G401.6 (cell line): ENCODE measurements at regions not wholly inside any gene's neighbourhood (a gene's known extent, or its start where the extent isn't known, plus 50 kb on each side); places are given as distances from the start of the nearest gene placed in this dataset.

Experiments
- FAIRE-seq: peaks from 2 replicates; lab custom pipeline; 2012; peaks lifted over from hg19 to GRCh38; lab: Jason Lieb, UNC

DNA sequence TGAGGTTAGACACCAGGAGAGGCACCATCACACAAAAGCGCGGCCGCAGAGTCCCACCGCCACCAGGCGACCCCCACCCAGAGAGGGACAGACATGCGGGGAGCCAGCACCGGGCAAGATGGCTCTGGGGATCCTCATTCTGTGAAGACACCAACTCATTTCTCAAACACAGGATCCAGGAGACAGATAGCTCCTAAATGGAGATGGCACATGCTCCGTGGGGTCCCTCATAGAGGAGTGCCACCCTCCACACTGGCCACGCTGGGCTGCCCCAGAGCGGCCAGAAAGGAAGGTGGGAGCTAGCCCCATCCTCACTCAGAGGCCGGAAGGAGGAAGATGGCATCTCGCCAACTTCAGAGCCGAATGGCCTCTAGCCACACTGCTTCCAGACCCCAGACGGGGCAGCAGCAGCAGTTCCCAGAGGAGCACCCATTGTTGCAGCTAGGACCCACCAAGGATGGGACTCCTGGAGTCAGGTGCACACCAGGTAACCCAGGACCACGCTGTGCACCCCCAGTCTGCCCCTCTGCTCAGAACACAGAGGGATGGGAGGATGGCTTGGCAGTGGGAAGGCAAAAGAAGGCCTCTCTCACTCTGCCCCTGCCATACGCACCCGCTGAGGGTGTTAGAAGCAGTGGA lies 78.6 kb downstream of the ZIC5 start:
- FAIRE-seq, result no peak

GRCh38 chr13:99892196-99892613 lies 79.4 kb downstream of the ZIC5 start:
- no peak for FAIRE-seq

GRCh38 chr13:99886706-99887105 lies 84.9 kb downstream of the ZIC5 start:
- no peak for FAIRE-seq

GRCh38 chr13:99884913-99885312 lies 86.7 kb downstream of the ZIC5 start:
- no peak for FAIRE-seq

- FAIRE-seq, result no peak
Measured at GRCh38 chr13:99883805-99884204, 87.8 kb downstream of the ZIC5 start.

DNA sequence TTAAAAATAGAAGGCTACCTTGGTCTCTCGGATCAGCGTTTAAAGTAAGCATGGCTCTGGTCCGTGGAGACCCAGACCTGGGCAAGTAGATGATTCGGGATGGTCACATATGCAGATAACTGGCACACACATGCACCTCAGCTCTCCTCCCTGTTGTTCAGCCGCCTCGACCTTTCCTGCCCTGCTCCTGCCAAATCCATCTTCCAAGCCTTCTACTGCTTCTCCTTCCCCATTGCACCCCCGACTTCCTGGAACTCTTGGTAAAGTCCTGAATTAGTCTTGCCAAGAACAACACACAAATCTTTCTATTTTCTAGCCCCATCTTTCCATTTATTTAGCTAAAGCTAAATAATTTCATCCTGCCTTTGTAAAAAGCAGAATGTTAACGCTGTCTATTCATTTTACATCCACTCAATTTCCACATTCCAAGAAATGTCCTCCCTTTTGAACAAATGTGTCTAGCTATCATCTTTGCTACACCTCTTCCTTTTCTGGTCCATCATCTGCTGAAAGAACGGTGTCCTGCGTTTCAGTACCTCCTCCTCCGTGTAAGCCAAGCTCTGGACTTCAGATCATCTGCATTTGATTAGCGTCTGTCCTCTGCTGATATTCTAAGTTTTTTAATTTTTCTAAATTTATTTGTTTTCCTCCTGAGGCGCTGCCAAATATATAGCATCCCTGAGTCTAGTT lies 92.5 kb downstream of the ZIC5 start:
- no peak for FAIRE-seq

- no peak for FAIRE-seq
Measured at GRCh38 chr13:99876651-99877050, 94.9 kb downstream of the ZIC5 start.

DNA sequence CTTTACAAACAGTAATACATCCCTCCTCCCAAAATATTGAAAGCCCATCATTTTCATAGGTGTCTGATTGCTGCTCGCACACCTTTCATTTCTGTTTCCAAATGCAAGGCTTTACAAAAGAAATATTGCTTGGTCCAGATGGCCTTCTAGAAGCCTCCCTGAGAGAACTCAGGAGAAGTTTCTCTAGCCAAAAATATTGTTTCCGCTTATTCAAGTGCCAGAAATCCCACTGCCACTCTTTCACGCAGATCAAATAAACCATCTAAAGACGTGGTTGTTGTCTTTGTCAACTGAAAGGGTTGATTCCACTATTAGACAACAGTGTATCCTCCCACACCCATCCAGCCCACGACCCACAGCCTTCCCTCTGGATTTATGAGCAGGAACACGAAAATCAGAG lies 96.2 kb downstream of the ZIC5 start:
- no peak for FAIRE-seq

- FAIRE-seq, result no peak
Measured at GRCh38 chr13:99873832-99874430, 97.6 kb downstream of the ZIC5 start.

- no peak for FAIRE-seq
Measured at GRCh38 chr13:99873141-99873540, 98.4 kb downstream of the ZIC5 start.

GRCh38 chr13:99871249-99871898 lies 100.2 kb downstream of the ZIC5 start:
- peak; percentile 98 for FAIRE-seq

GRCh38 chr13:99870541-99870940 lies 101.0 kb downstream of the ZIC5 start:
- no peak for FAIRE-seq

DNA sequence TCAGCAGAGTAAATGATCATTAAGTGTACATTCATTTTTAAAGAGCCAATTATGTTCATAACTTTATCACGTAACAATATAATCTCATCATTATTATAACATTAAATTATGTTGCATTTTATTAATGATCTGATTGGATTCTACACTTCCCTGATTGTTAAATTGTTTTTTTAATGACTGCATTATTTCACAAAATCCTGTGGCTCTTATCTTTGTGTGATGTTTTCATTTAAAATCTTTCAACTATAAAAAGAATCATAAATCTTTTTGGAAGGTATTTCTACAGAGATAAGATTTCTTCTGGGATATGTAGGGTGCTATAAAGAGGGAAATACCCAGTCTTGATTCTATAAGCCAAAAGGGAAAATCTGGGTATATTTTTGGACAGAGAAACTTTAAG lies 101.7 kb downstream of the ZIC5 start:
- no peak for FAIRE-seq

DNA sequence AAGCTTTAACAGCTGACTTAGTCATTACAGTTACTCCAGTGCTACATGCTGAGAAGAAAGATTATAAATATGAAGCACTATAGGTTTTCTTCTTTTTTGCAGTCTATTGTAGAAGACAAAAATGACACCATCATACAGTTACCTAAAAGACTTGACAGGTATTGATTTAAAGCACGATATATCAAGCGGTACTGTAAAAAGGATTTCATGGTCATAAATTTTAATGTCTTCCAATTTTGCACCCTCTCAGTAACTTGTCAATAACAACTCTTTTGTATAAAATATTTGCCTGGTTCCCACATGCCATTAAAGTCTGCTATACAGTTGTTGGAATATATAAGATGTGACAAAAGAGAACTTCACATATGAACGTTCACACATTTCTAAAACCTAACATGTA lies 102.8 kb downstream of the ZIC5 start:
- FAIRE-seq, result no peak

DNA sequence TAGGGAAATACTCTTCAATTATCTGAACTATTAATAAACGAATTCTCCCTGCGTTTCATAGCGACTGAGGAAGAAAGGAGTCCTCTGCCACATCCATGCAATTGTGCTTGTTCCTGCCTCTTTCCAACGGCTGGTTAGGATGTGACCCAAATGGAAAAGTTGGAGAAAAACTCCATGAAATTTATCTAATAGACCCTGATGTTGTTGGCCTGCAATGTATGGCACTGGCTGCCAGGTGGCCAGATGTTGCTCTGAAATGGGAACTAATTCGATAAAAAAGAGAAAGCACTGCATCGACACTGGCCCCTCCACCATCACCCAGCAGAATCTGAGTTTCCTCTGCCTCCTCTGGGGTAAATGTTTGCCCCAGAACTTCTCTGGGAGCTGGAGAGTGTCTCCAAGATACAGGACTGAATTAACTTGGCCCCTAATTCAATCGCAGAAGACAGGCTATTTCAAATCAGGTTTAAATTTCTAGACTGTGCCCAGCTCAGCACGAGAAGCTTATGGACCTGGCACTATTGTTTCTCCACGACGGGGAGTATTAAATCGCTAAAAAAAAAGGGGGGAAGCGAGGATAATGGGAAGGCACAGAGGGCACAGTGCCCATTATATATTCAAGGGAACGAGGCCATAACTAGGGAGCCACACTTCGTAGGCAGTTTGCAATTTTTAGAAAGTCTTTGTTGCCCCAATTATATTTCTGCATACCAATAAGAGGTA lies 103.9 kb downstream of the ZIC5 start:
- FAIRE-seq, result no peak

DNA sequence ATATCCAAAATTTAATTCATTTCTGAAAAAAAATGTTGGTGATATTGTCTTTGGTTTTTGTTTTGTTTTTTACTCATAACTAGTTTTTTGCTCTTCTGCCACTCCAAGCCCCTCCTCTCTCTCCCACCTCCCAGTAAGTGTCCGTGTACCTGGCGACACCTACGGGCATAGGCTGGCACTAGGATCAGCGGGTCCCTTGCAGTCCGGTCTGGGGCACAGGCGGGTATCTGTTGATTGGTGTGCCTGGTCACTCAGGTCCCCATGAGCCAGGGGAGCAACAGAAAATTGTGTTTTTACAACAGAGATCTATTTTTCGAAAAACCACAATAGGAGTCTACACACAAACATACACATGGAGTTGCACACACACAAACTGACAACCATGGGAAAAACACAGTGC lies 104.8 kb downstream of the ZIC5 start:
- FAIRE-seq, result no peak

DNA sequence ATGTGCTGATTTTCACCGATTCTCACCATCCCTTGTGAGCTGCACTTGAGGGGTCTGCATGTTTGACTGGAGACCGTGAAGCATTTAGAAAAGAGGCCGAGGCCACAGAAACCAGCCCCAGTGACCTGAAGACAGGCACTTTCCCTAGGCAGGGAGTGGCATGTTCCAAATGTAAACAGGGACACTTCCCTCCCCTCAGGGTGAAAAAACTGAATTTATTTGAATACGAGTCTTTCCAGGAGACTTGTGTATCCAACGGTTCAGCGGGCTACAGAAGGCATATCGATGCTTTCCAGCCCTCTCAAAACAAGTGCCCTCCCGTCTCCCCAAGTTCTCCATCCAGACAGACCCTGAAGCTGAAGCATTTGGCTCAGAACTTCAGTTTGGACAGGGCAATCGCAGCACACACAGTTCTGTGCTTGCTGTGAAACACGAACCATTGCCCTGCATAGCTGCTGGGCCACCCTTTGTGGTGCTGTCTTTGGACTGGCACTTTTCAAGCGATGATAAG lies 106.1 kb downstream of the ZIC5 start:
- FAIRE-seq, result peak; percentile 91

DNA sequence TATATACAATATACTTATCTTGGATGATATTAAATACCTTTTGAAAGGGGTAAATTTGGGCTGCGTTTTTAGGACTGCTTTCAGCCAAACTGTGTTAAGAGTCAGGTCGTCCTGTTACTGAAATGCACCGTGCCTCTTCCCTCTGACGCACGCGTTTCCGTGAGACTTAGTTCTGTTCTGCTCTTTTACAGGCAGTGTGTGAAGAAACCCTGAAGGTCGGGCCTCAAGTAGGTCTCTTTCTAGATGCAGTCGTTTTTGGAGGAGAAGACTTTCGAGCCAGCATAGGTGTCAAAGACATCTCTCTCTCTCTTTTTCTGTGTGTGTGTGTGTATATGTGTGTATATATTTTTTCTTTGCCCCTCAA lies 107.0 kb downstream of the ZIC5 start:
- no peak for FAIRE-seq

DNA sequence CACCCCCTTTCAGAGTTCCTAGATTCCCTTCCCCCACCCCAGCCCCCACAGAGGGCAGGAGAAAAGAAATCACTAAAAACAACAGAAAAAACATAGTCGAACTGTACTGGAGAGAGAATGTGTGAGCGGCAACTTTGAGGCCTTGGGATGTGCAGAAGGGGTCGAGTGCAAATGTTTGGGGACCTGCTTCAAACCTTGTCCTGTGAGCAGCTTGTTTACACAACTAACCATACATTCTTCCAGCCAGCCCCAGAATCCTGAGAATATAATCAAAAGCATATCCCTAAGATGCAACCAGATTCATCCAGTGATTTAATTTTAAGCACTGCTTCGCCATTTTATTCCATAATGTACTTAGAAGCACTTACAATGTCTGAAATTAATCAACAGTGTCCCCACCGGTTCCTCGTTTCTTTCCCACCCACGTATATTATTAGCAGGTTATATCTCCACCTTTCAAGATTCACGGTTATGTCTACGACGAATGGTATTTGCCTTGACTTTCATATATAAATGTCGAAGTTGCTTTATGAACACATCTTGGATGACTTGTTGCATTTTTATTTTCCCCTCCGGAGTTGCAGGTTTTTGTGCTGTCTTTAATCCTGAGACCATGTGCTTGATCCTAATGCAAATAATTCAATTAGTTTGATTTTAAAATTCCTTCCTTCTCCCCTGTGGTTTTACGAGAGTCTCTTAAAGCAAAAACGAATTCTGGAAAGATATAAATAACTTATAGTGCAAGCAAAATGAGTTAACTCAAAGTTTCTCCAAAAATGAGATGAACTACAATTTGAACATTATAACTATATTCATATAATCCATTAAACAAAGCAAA lies 107.6 kb downstream of the ZIC5 start:
- FAIRE-seq, result no peak

GRCh38 chr13:99862244-99862643 lies 109.3 kb downstream of the ZIC5 start:
- FAIRE-seq, result no peak

DNA sequence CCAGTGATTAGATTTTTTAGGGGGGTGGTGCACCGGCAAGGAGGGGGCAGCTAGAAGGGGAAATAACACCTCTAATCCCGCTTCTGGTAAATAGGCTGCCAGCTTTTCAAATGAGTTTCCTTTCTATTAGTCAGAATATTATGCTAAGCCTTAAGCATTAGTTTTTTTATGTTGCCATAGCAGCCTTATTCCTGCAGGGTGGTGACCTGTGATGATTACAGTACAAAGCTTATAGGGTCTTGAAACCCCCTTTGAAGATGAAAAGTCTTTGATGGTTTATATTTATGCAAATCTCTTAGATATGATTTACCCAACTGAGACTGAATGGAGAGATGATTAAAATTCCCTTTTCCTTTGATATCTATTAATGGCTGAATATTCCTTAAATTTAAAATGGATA lies 109.8 kb downstream of the ZIC5 start:
- peak; percentile 99 for FAIRE-seq

DNA sequence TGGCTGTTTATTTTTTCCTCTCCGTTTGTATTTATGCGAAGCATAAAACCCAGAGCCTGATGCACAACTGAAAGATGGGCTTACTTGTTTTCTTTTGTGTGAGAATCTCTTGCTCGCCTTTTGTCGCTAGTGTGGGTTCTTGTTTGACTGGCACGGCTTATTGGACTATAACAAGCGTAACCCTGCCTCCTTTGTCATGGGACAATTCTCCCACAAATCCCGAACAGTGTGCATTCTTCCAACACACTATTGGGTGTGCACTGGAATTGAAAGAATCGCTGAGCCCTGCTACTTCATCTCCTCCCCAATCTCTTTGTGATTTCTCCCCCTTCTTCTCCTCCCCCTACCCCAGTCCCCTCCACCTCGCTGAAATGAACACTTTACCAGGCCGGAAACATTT lies 110.8 kb downstream of the ZIC5 start:
- no peak for FAIRE-seq
